ENCODE measurements at regions not wholly inside any gene's neighbourhood (a gene's known extent, or its start where the extent isn't known, plus 50 kb on each side); places are given as distances from the start of the nearest gene placed in this dataset.

- no peak for DNase-seq (ENCODE audit: low read depth in 2 of 2)
Measured at GRCh38 chr10:58140691-58141347, 126.9 kb downstream of the IPMK start.

- DNase-seq (ENCODE audit: low read depth in 2 of 2) = no peak
Measured at GRCh38 chr10:58140054-58140453, 127.6 kb downstream of the IPMK start.

DNA sequence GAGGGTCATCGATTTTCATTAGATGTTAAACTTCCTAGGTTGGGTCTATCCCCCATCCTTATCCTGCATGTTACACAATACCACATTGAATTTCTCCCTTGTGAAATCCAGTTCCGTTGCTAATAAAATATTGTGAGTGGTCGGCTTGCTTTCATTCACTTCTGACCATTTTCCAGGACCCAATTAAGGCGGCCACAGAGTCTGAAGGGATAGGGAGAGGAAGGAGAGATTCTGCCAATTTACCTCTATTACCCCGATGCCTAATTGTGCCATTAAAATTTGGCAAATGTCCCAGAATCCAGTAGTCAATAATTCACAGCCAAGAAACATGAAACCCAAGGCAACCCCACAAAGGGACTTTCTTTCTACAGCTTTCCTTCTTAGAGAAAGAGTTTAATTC is 129.9 kb downstream of the IPMK start:
- DNase-seq (ENCODE audit: low read depth in 2 of 2) = no peak

DNA sequence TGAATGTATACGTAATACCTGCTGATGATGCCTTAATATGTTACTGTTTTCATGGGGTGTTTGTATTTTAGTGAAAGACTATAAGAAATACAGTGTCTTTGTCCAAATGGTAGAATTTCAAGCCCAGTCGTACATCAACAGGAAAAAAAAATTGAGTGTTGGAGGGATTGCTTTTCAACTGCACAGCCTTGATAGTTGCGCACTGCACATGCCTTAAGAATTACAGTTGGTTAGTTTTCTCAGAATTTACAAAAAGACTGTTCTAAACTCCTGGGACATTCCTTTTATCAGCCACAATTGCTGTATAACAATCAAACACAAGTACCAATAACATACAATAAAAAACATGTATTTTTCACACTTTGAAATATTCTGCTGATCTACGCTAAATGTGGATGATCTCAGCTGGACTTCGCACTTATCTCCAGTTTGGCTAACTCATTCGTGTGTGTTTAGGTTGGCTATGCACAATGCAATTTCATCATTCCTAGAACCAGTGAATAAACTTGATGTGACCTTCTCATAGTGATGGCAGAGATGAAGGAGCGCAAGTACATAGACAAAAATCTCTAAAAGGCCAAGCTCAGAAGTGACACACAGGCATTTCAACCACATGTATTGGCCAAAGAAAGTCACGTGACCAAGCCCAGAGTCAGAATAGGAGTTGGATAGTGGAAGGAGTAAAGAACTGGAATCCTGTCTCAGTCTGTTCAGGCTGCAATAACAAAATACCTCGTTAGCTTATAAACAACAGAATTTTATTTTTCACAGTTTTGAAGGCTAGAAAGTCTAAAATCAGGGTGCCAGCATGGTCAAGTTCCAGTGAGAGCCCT is 152.3 kb downstream of the IPMK start:
- no peak for DNase-seq (ENCODE audit: low read depth in 2 of 2)

GRCh38 chr10:58109731-58110130 is 158.0 kb downstream of the IPMK start:
- no peak for DNase-seq (ENCODE audit: low read depth in 2 of 2)

GRCh38 chr10:58107506-58107905 is 160.2 kb downstream of the IPMK start:
- DNase-seq (ENCODE audit: low read depth in 2 of 2) = no peak

- no peak for DNase-seq (ENCODE audit: low read depth in 2 of 2)
Measured at GRCh38 chr10:58106211-58107035, 161.3 kb downstream of the IPMK start.

- no peak for DNase-seq (ENCODE audit: low read depth in 2 of 2)
Measured at GRCh38 chr10:58104351-58104751, 163.3 kb downstream of the IPMK start.

GRCh38 chr10:58102897-58103296 is 164.8 kb downstream of the IPMK start:
- DNase-seq (ENCODE audit: low read depth in 2 of 2) = no peak

GRCh38 chr10:58101682-58102081 is 166.0 kb downstream of the IPMK start:
- no peak for DNase-seq (ENCODE audit: low read depth in 2 of 2)

- no peak for DNase-seq (ENCODE audit: low read depth in 2 of 2)
Measured at GRCh38 chr10:58094985-58095718, 172.5 kb downstream of the IPMK start.

GRCh38 chr10:58091886-58092285 is 175.8 kb downstream of the IPMK start:
- no peak for DNase-seq (ENCODE audit: low read depth in 2 of 2)

GRCh38 chr10:58089739-58090138 is 178.0 kb downstream of the IPMK start:
- DNase-seq (ENCODE audit: low read depth in 2 of 2) = no peak

DNA sequence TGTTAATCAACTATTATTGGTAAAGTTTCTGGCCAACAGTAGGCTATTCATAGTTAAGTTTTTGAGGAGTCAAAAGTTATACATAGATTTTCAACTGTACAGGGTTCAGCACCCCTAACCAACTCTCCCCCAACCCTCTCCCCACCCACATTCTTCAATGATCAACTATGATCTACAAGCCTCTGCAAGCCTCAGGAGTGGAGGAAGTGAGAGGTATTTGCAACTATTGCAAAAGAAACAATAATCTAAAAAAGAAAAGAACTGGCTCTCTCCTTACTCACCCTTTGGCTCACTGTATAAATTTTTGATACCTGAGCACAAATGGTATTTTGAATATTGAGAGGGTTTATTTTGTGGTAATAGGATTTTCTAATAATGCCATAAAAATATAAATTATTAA is 179.8 kb downstream of the IPMK start:
- DNase-seq (ENCODE audit: low read depth in 2 of 2) = no peak

- no peak for DNase-seq (ENCODE audit: low read depth in 2 of 2)
Measured at GRCh38 chr10:58086763-58087150, 180.9 kb downstream of the IPMK start.

GRCh38 chr10:58086144-58086762 is 181.4 kb downstream of the IPMK start:
- no peak for DNase-seq (ENCODE audit: low read depth in 2 of 2)

DNA sequence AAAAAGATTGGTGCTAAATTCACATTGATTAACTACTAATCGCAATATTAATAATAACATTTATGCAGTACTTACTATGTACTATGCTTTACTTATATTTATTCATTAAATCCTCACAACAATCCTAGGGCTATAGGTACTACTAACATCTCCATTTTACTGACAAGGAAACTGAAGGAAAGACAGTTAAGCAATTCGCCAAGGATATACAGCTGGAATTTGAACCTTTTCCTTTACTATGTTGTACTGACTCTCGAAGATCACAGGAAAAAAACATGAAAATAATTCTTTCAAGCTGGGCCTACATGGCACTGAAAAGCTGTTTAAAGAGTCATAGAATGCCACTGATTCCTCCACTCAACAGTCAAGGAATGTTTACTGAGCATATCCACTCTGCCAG is 185.4 kb downstream of the IPMK start:
- no peak for DNase-seq (ENCODE audit: low read depth in 2 of 2)

GRCh38 chr10:58081353-58081752 is 186.3 kb downstream of the IPMK start:
- DNase-seq (ENCODE audit: low read depth in 2 of 2) = no peak

- no peak for DNase-seq (ENCODE audit: low read depth in 2 of 2)
Measured at GRCh38 chr10:58079461-58079860, 188.2 kb downstream of the IPMK start.

DNA sequence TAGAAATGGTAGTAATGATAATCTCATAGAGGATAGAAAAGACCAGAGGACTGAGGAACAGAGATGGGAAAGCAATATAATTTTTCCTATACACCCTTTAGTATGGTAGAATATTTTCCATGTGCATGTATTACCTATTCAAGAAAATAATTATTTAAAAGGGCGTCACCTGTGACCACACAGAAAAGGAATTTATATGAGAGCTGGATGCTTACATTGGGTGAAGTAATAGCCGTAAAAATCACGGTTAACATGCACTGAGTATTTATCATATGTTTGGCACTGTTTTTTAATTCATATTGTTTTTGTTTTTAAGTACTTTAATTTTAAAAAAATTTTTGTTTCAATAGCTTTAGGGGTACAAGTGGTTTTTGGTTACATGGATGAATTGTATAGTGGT is 195.1 kb downstream of the IPMK start:
- DNase-seq (ENCODE audit: low read depth in 2 of 2) = no peak

- DNase-seq (ENCODE audit: low read depth in 2 of 2) = no peak
Measured at GRCh38 chr10:58070956-58071355, 196.7 kb downstream of the IPMK start.

All from stimulated activated CD8-positive, alpha-beta memory T cell treated with anti-CD3 and anti-CD28 coated beads, Interleukin-15, amount 100 ng/mL, for 48 hours (primary cell).